PC-3 (cell line): ENCODE measurements at regions not wholly inside any gene's neighbourhood (a gene's known extent, or its start where the extent isn't known, plus 50 kb on each side); places are given as distances from the start of the nearest gene placed in this dataset.

Experiments used
- ATAC-seq: fragments of 200-7000 bp; cut with Tn5 transposase; 2 replicates; pipeline ENCODE4 v1.9.1; 2020; ENCODE audit warnings: mild to moderate bottlenecking, moderate library complexity
- BruUV-seq: library from RNA; stranded (reverse); fragments of 400-500 nt; replicated peaks from 2 replicates; lab custom pipeline; 2021; lab: Mats Ljungman, UMichigan
- CTCF ChIA-PET: fragments of 300-600 bp; sonication (Branson Sonifier 250); formaldehyde crosslinking; loops from one replicate; lab custom pipeline; 2022; ENCODE audit warnings: antibody characterized with exemption; lab: Charles Lee
- POLR2A ChIA-PET: fragments of 300-600 bp; sonication (Branson Sonifier 250); formaldehyde crosslinking; loops from one replicate; lab custom pipeline; 2022; ENCODE audit warnings: antibody characterized with exemption; ENCODE audit not compliant: unreplicated experiment; lab: Charles Lee
- DNase-seq: peaks from one replicate; pipeline ENCODE4 v3.0.0-alpha.2; 2015
- H2AFZ ChIP-seq: fragments of 300-600 bp; sonication (generic); 2 replicates; pipeline ENCODE4 v1.6.0; 2016; ENCODE audit warnings: antibody characterized with exemption, low read length
- H3F3A ChIP-seq: fragments of 300-600 bp; sonication (generic); one replicate; pipeline ENCODE4 v1.6.0; 2017; ENCODE audit warnings: antibody characterized with exemption, low read length, control low read depth, mild to moderate bottlenecking; ENCODE audit not compliant: unreplicated experiment
- H3K27ac ChIP-seq: fragments of 300-600 bp; sonication (generic); 2 replicates; pipeline ENCODE4 v1.5.1; 2016; ENCODE audit warnings: mild to moderate bottlenecking, low read length
- H3K27me3 ChIP-seq: fragments of 300-600 bp; sonication (generic); 2 replicates; pipeline ENCODE4 v1.6.1; 2016; ENCODE audit warnings: low read length, mixed read lengths
- H3K36me3 ChIP-seq: fragments of 300-600 bp; sonication (generic); 2 replicates; pipeline ENCODE4 v1.6.1; 2016; ENCODE audit warnings: low read depth, mixed run types, low read length, mixed read lengths
- H3K4me1 ChIP-seq: fragments of 300-600 bp; sonication (generic); 2 replicates; pipeline ENCODE4 v1.5.1; 2016; ENCODE audit warnings: low read length; ENCODE audit not compliant: insufficient read depth
- H3K4me2 ChIP-seq: fragments of 300-600 bp; sonication (generic); 2 replicates; pipeline ENCODE4 v1.6.0; 2016; ENCODE audit warnings: low read length
- H3K4me3 ChIP-seq: fragments of 300-600 bp; sonication (generic); 2 replicates; pipeline ENCODE4 v1.5.1; 2016; ENCODE audit warnings: mild to moderate bottlenecking, low read length, mixed read lengths
- H3K79me2 ChIP-seq: fragments of 300-600 bp; sonication (generic); 2 replicates; pipeline ENCODE4 v1.6.1; 2017; ENCODE audit warnings: low read length, mixed read lengths
- H3K9ac ChIP-seq: fragments of 300-600 bp; sonication (generic); 2 replicates; pipeline ENCODE4 v1.6.0; 2016; ENCODE audit warnings: mild to moderate bottlenecking, low read length
- H3K9me2 ChIP-seq: fragments of 300-600 bp; sonication (generic); replicated peaks from 2 replicates; pipeline ENCODE4 v1.6.1; 2016; ENCODE audit warnings: mixed run types, low read length, mixed read lengths
- H3K9me3 ChIP-seq: fragments of 300-600 bp; sonication (generic); 2 replicates; pipeline ENCODE4 v1.6.1; 2016; ENCODE audit warnings: low read length, mixed read lengths
- H4K20me1 ChIP-seq: fragments of 300-600 bp; sonication (generic); 2 replicates; pipeline ENCODE4 v1.6.1; 2016; ENCODE audit warnings: low read length, mixed read lengths
- CTCF ChIP-seq: fragments of 300-600 bp; sonication (generic); conservative IDR thresholded peaks from 2 replicates; pipeline ENCODE4 v1.5.1; 2017; ENCODE audit warnings: antibody characterized with exemption, low read depth, mild to moderate bottlenecking, low read length
- EZH2 ChIP-seq: fragments of 300-600 bp; sonication (generic); IDR thresholded peaks from one replicate; pipeline ENCODE4 v1.6.1; 2017; ENCODE audit warnings: antibody characterized with exemption, mild to moderate bottlenecking, low read length; ENCODE audit not compliant: unreplicated experiment
- EZH2phosphoT487 ChIP-seq: fragments of 300-600 bp; sonication (generic); IDR thresholded peaks from 2 replicates; pipeline ENCODE4 v1.6.1; 2018; ENCODE audit warnings: mild to moderate bottlenecking, antibody characterized with exemption, low read length, borderline replicate concordance
- intact Hi-C: fragments of 100-400 bp; cut with micrococcal nuclease; formaldehyde crosslinking; loops from 2 replicates; pipeline ENCODE4 v1.9.0; 2023

- BruUV-seq: no TSS peak
- no peak overlapping the region for H3K4me2 ChIP-seq
- no peak overlapping the region for H3K27ac ChIP-seq
- H3K4me3 ChIP-seq: no peak overlapping the region
- TF ChIP-seq EZH2 (no peak), CTCF (no peak), EZH2phosphoT487 (no peak)
- no peaks in the 10 kb centered on the region for H3K9me3 ChIP-seq
- CTCF ChIA-PET: no interaction called here
- no peaks in the 10 kb centered on the region for H3K27me3 ChIP-seq
- intact Hi-C loops: no loop called here
- peaks cover 27% of the 10 kb centered on the region for H3K4me1 ChIP-seq
- no peaks in the 10 kb centered on the region for H3K79me2 ChIP-seq
- DNase-seq (no peak), ATAC-seq (no peak)
- H3K9ac ChIP-seq: no peak overlapping the region
- H4K20me1 ChIP-seq: no peaks in the 10 kb centered on the region
- H3K36me3 ChIP-seq: no peaks in the 10 kb centered on the region
- H2AFZ ChIP-seq: no peak overlapping the region
- H3K9me2 ChIP-seq: no peaks in the 10 kb centered on the region
- POLR2A ChIA-PET: interaction anchor here (0.5 to 0.6 kb wide), 2 partner anchors 347 to 578 kb away, joined by 4 to 5 read pairs; no protein-coding TSS in a partner anchor
- H3F3A ChIP-seq: no peaks in the 10 kb centered on the region
Observed at GRCh38 chr1:234529950-234530237, 50.9 kb upstream of the TARBP1 start.

- H3K27ac ChIP-seq: no peak overlapping the region
- H3K9me2 ChIP-seq: no peaks in the 10 kb centered on the region
- intact Hi-C loops: no loop called here
- H3F3A ChIP-seq: no peaks in the 10 kb centered on the region
- H3K9me3 ChIP-seq: no peaks in the 10 kb centered on the region
- no peak for TF ChIP-seq CTCF
- TF ChIP-seq EZH2: no peak
- TF ChIP-seq EZH2phosphoT487: no peak
- POLR2A ChIA-PET: interaction anchor here (0.5 to 0.6 kb wide), 2 partner anchors 348 to 578 kb away, joined by 4 to 5 read pairs; no protein-coding TSS in a partner anchor
- H3K79me2 ChIP-seq: no peaks in the 10 kb centered on the region
- no TSS peak for BruUV-seq
- H3K27me3 ChIP-seq: no peaks in the 10 kb centered on the region
- no peaks in the 10 kb centered on the region for H4K20me1 ChIP-seq
- H3K9ac ChIP-seq: no peak overlapping the region
- no peaks in the 10 kb centered on the region for H3K36me3 ChIP-seq
- no peak overlapping the region for H3K4me2 ChIP-seq
- DNase-seq (no peak), ATAC-seq (no peak)
- H3K4me1 ChIP-seq: peaks cover 27% of the 10 kb centered on the region
- no peak overlapping the region for H3K4me3 ChIP-seq
- CTCF ChIA-PET: no interaction called here
- no peak overlapping the region for H2AFZ ChIP-seq
Observed at GRCh38 chr1:234529095-234529949, 50.3 kb upstream of the TARBP1 start.
